GM21723 (cell line): ENCODE measurements at regions not wholly inside any gene's neighbourhood (a gene's known extent, or its start where the extent isn't known, plus 50 kb on each side); places are given as distances from the start of the nearest gene placed in this dataset.
"Not testable (repeated sequence)": the region's sequence is repeated elsewhere in the genome, so short reads cannot be mapped to it uniquely, and the experiment has no call there.

Source experiments
- ATAC-seq: cut with Tn5 transposase; IDR thresholded peaks from one replicate; pipeline ENCODE4 v1.9.1; 2021; ENCODE audit warnings: mild to moderate bottlenecking, moderate library complexity; ENCODE audit not compliant: unreplicated experiment

- ATAC-seq, result no peak
These were observed 949.7 kb upstream of the NUDT12 start for GRCh38 chr5:104512063-104512825.

- no peak for ATAC-seq
These were observed 935.7 kb upstream of the NUDT12 start for GRCh38 chr5:104498281-104498680.

GRCh38 chr5:104494083-104494482 lies 931.5 kb upstream of the NUDT12 start:
- no peak for ATAC-seq

GRCh38 chr5:104472811-104473210 lies 910.2 kb upstream of the NUDT12 start:
- no peak for ATAC-seq

- ATAC-seq, result no peak
These were observed 893.5 kb upstream of the NUDT12 start for GRCh38 chr5:104456122-104456521.

GRCh38 chr5:104452550-104452949 lies 890.0 kb upstream of the NUDT12 start:
- no peak for ATAC-seq

GRCh38 chr5:104451911-104452310 lies 889.3 kb upstream of the NUDT12 start:
- not testable (repeated sequence) for ATAC-seq

GRCh38 chr5:104444656-104445055 lies 882.1 kb upstream of the NUDT12 start:
- ATAC-seq, result no peak

- ATAC-seq, result no peak
These were observed 881.1 kb upstream of the NUDT12 start for GRCh38 chr5:104443706-104444105.

- ATAC-seq, result no peak
These were observed 869.4 kb upstream of the NUDT12 start for GRCh38 chr5:104431981-104432380.

GRCh38 chr5:104431002-104431620 lies 868.5 kb upstream of the NUDT12 start:
- ATAC-seq, result no peak

- ATAC-seq, result no peak
These were observed 867.3 kb upstream of the NUDT12 start for GRCh38 chr5:104429911-104430310.

GRCh38 chr5:104421431-104421830 lies 858.8 kb upstream of the NUDT12 start:
- no peak for ATAC-seq

- no peak for ATAC-seq
These were observed 855.5 kb upstream of the NUDT12 start for GRCh38 chr5:104418056-104418455.

- peak; percentile 49 for ATAC-seq
These were observed 850.2 kb upstream of the NUDT12 start for GRCh38 chr5:104412649-104413240.

- ATAC-seq, result no peak
These were observed 838.4 kb upstream of the NUDT12 start for GRCh38 chr5:104400941-104401340.

GRCh38 chr5:104385906-104386305 lies 823.3 kb upstream of the NUDT12 start:
- ATAC-seq, result no peak

GRCh38 chr5:104375345-104375744 lies 812.8 kb upstream of the NUDT12 start:
- ATAC-seq, result no peak

- ATAC-seq, result no peak
These were observed 810.2 kb upstream of the NUDT12 start for GRCh38 chr5:104372796-104373195.

- ATAC-seq, result no peak
These were observed 809.8 kb upstream of the NUDT12 start for GRCh38 chr5:104372376-104372775.

GRCh38 chr5:104370523-104370922 lies 807.9 kb upstream of the NUDT12 start:
- ATAC-seq, result no peak

GRCh38 chr5:104367978-104368377 lies 805.4 kb upstream of the NUDT12 start:
- ATAC-seq, result no peak
